H9 (cell line): ENCODE measurements at regions not wholly inside any gene's neighbourhood (a gene's known extent, or its start where the extent isn't known, plus 50 kb on each side); places are given as distances from the start of the nearest gene placed in this dataset.
A peak's percentile ranks its signal among the peaks of the same experiment; 100 is the strongest.

Experiments
- DNase-seq: peaks from one replicate; pipeline ENCODE4 v3.0.0-alpha.2; 2017
- H2AFZ ChIP-seq: one replicate; pipeline ENCODE4 v1.6.1; 2013; ENCODE audit warnings: mild to moderate bottlenecking, low read length, control low read depth, moderate library complexity
- H2AK5ac ChIP-seq: 2 replicates; pipeline ENCODE4 v1.6.1; 2013; ENCODE audit warnings: low read length, control low read depth, mixed read lengths; ENCODE audit not compliant: insufficient read length
- H2BK120ac ChIP-seq: one replicate; pipeline ENCODE4 v1.6.1; 2013; ENCODE audit warnings: low read depth, mild to moderate bottlenecking, low read length, control low read depth, inconsistent platforms; ENCODE audit not compliant: poor library complexity, severe bottlenecking
- H2BK12ac ChIP-seq: 2 replicates; pipeline ENCODE4 v1.6.1; 2013; ENCODE audit warnings: low read length, control low read depth, mixed read lengths, low read depth; ENCODE audit not compliant: insufficient read length
- H2BK15ac ChIP-seq: 2 replicates; pipeline ENCODE4 v1.6.1; 2013; ENCODE audit warnings: low read depth, low read length, control low read depth
- H2BK20ac ChIP-seq: one replicate; pipeline ENCODE4 v1.6.1; 2013; ENCODE audit warnings: low read depth, mild to moderate bottlenecking, low read length, control low read depth, inconsistent platforms; ENCODE audit not compliant: poor library complexity, severe bottlenecking
- H2BK5ac ChIP-seq: 2 replicates; pipeline ENCODE4 v1.6.1; 2013; ENCODE audit warnings: low read length, control low read depth, mixed read lengths; ENCODE audit not compliant: insufficient read length
- H3K14ac ChIP-seq: 2 replicates; pipeline ENCODE4 v1.6.1; 2013; ENCODE audit warnings: low read length, control low read depth; ENCODE audit not compliant: insufficient read depth
- H3K18ac ChIP-seq: 2 replicates; pipeline ENCODE4 v1.6.1; 2013; ENCODE audit warnings: low read depth, mild to moderate bottlenecking, mixed read lengths, low read length, control low read depth; ENCODE audit not compliant: insufficient read length
- H3K23ac ChIP-seq: 2 replicates; pipeline ENCODE4 v1.6.1; 2013; ENCODE audit warnings: low read length, control low read depth, mixed read lengths, low read depth; ENCODE audit not compliant: insufficient read length
- H3K23me2 ChIP-seq: 2 replicates; pipeline ENCODE4 v1.6.1; 2013; ENCODE audit warnings: low read depth, mild to moderate bottlenecking, mixed read lengths, low read length, control low read depth; ENCODE audit not compliant: insufficient read length, poor library complexity, severe bottlenecking
- H3K27ac ChIP-seq: 2 replicates; pipeline ENCODE4 v1.5.1; 2013; ENCODE audit warnings: low read length, control low read depth, mixed read lengths, low read depth; ENCODE audit not compliant: insufficient read length
- H3K27me3 ChIP-seq: 2 replicates; pipeline ENCODE4 v1.6.1; 2013; ENCODE audit warnings: low read length, control low read depth, inconsistent platforms; ENCODE audit not compliant: insufficient read depth
- H3K4ac ChIP-seq: 2 replicates; pipeline ENCODE4 v1.6.1; 2013; ENCODE audit warnings: low read depth, mild to moderate bottlenecking, control low read depth, inconsistent platforms, low read length, moderate library complexity
- H3K4me1 ChIP-seq: 2 replicates; pipeline ENCODE4 v1.6.1; 2013; ENCODE audit warnings: low read length, control low read depth, inconsistent platforms; ENCODE audit not compliant: insufficient read depth
- H3K4me2 ChIP-seq: 2 replicates; pipeline ENCODE4 v1.6.1; 2013; ENCODE audit warnings: low read length, control low read depth, mixed read lengths; ENCODE audit not compliant: insufficient read length, insufficient read depth
- H3K56ac ChIP-seq: 2 replicates; pipeline ENCODE4 v1.6.1; 2013; ENCODE audit warnings: low read depth, mild to moderate bottlenecking, mixed read lengths, low read length, control low read depth; ENCODE audit not compliant: insufficient read length
- H3K79me1 ChIP-seq: 2 replicates; pipeline ENCODE4 v1.6.1; 2013; ENCODE audit warnings: low read depth, mild to moderate bottlenecking, moderate library complexity, low read length, control low read depth, inconsistent platforms; ENCODE audit not compliant: insufficient read depth, poor library complexity, severe bottlenecking
- H3K79me2 ChIP-seq: 2 replicates; pipeline ENCODE4 v1.6.1; 2013; ENCODE audit warnings: low read length, control low read depth, inconsistent platforms; ENCODE audit not compliant: insufficient read depth
- H3K9ac ChIP-seq: 2 replicates; pipeline ENCODE4 v1.6.1; 2013; ENCODE audit warnings: low read length, control low read depth, mixed read lengths; ENCODE audit not compliant: insufficient read length; ENCODE audit errors: extremely low read depth
- H3K9me3 ChIP-seq: one replicate; pipeline ENCODE4 v1.6.1; 2013; ENCODE audit warnings: low read depth, low read length, inconsistent platforms; ENCODE audit not compliant: control insufficient read depth
- H3T11ph ChIP-seq: one replicate; pipeline ENCODE4 v1.6.1; 2013; ENCODE audit warnings: mild to moderate bottlenecking, low read length, control low read depth, inconsistent platforms
- H4K20me1 ChIP-seq: one replicate; pipeline ENCODE4 v1.6.1; 2013; ENCODE audit not compliant: control insufficient read depth, insufficient read length, insufficient read depth
- H4K5ac ChIP-seq: 2 replicates; pipeline ENCODE4 v1.6.1; 2013; ENCODE audit warnings: low read depth, mild to moderate bottlenecking, mixed read lengths, low read length, control low read depth; ENCODE audit not compliant: insufficient read length
- H4K8ac ChIP-seq: replicated peaks from 2 replicates; pipeline ENCODE4 v1.6.1; 2013; ENCODE audit warnings: low read length, control low read depth, mixed read lengths, low read depth; ENCODE audit not compliant: insufficient read length
- H4K91ac ChIP-seq: 2 replicates; pipeline ENCODE4 v1.6.1; 2013; ENCODE audit warnings: low read depth, mild to moderate bottlenecking, moderate library complexity, mixed read lengths, low read length, control low read depth; ENCODE audit not compliant: insufficient read length
- H3K27ac Mint-ChIP-seq, 3 experiments: 2 replicates in 2 of 3; 3 replicates in 1 of 3; pipeline ENCODE4 v1.8.0; 2020 to 2021; ENCODE audit warnings: mixed read lengths in 3 of 3, mild to moderate bottlenecking in 1 of 3, moderate library complexity in 1 of 3
- H3K27me3 Mint-ChIP-seq: 2 replicates; pipeline ENCODE4 v1.8.0; 2021; ENCODE audit warnings: low read depth, mild to moderate bottlenecking, moderate library complexity, mixed read lengths
- H3K36me3 Mint-ChIP-seq, 3 experiments: 2 replicates in 2 of 3; 3 replicates in 1 of 3; pipeline ENCODE4 v1.8.0; 2020 to 2021; ENCODE audit warnings: low read depth in 3 of 3, mixed read lengths in 3 of 3; ENCODE audit not compliant: insufficient read depth in 1 of 3
- H3K4me1 Mint-ChIP-seq, 2 experiments: 2 replicates each; pipeline ENCODE4 v1.8.0; 2020; ENCODE audit warnings: mixed read lengths in 2 of 2
- H3K4me3 Mint-ChIP-seq, 2 experiments: 2 replicates in 1 of 2; 3 replicates in 1 of 2; pipeline ENCODE4 v1.8.0; 2020 to 2021; ENCODE audit warnings: mild to moderate bottlenecking in 2 of 2, mixed read lengths in 2 of 2, moderate library complexity in 1 of 2
- H3K9me3 Mint-ChIP-seq, 2 experiments: 2 replicates in 1 of 2; 3 replicates in 1 of 2; pipeline ENCODE4 v1.8.0; 2020; ENCODE audit warnings: mild to moderate bottlenecking in 2 of 2, mixed read lengths in 2 of 2, moderate library complexity in 1 of 2
- WGBS: extraction: QIAGEN DNeasy Blood & Tissue Kit; methylation state at CpG from one replicate; pipeline ENCODE4 v1.1.7; 2013; ENCODE audit warnings: missing lambda C conversion rate, low lambda C conversion rate, mixed read lengths; ENCODE audit not compliant: insufficient read length; ENCODE audit errors: extremely low coverage; 5-methylcytosine and 5-hydroxymethylcytosine counted together
- TF ChIP-seq, protein P1 (sequence below): fragments of 200-600 bp; sonication (generic); conservative IDR thresholded peaks from 3 replicates; pipeline ENCODE4 v1.8.0; 2021; ENCODE audit warnings: antibody characterized with exemption, mild to moderate bottlenecking

DNA sequence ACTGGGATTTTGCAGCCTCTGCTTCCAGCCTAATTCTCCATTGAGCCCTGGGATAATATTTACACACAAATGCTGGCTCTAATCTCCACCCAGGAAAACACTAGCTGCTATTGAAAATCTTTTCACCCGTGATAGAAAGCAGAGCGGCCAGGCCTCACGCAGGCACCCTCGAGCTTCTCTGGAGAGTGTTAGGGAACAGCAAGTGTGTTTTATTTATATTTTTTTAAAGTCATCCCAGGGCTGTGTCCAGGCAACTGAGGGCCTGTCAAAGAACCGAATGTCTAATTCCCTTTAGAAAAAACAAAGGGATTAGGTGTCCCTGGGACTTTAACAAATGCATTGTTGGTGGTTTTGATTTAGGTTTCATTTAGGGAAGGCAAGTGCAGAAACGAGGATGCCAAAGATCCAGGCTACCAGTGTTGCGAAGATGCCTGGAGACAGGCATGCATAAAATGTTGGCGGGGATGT, 51.2 kb upstream of the SPRY4 start:
- H3K9me3 Mint-ChIP-seq = no peaks in the 10 kb centered on the region; a peak in 1 of 5 replicates
- no peak overlapping the region for H3K18ac ChIP-seq
- H3K56ac ChIP-seq = no peak overlapping the region
- no peaks in the 10 kb centered on the region for H3K27me3 Mint-ChIP-seq
- H4K5ac ChIP-seq = no peak overlapping the region
- H2BK5ac ChIP-seq = no peak overlapping the region
- no peak overlapping the region; a peak in 1 of 5 replicates for H3K4me3 Mint-ChIP-seq
- H3K4ac ChIP-seq = no peak overlapping the region
- no peak overlapping the region for H2BK15ac ChIP-seq
- H3K27ac ChIP-seq = no peak overlapping the region
- no peak overlapping the region for H2AK5ac ChIP-seq
- no peaks in the 10 kb centered on the region for H4K20me1 ChIP-seq
- no peak overlapping the region for H2AFZ ChIP-seq
- H3K23me2 ChIP-seq = no peaks in the 10 kb centered on the region
- WGBS = no CpG with 5 or more reads among the region's 8 CpGs
- no peak overlapping the region for H2BK120ac ChIP-seq
- H3K27me3 ChIP-seq = no peaks in the 10 kb centered on the region
- H3K4me1 Mint-ChIP-seq = peaks cover 14 to 16% of the 10 kb centered on the region in 2 experiments
- no peaks in the 10 kb centered on the region; a peak in 1 of 7 replicates for H3K36me3 Mint-ChIP-seq
- no peak for DNase-seq
- 0 out of 7 replicates have a peak overlapping the region, but pooled peaks of 1 of the 3 experiments have one; percentile 65 for H3K27ac Mint-ChIP-seq
- no peak overlapping the region for H2BK12ac ChIP-seq
- no peak overlapping the region for H3K9ac ChIP-seq
- H4K91ac ChIP-seq = no peak overlapping the region
- no peaks in the 10 kb centered on the region for H3K9me3 ChIP-seq
- H3K14ac ChIP-seq = no peak overlapping the region
- no peak overlapping the region for H4K8ac ChIP-seq
- H3K23ac ChIP-seq = no peak overlapping the region
- TF ChIP-seq, protein P1, sequence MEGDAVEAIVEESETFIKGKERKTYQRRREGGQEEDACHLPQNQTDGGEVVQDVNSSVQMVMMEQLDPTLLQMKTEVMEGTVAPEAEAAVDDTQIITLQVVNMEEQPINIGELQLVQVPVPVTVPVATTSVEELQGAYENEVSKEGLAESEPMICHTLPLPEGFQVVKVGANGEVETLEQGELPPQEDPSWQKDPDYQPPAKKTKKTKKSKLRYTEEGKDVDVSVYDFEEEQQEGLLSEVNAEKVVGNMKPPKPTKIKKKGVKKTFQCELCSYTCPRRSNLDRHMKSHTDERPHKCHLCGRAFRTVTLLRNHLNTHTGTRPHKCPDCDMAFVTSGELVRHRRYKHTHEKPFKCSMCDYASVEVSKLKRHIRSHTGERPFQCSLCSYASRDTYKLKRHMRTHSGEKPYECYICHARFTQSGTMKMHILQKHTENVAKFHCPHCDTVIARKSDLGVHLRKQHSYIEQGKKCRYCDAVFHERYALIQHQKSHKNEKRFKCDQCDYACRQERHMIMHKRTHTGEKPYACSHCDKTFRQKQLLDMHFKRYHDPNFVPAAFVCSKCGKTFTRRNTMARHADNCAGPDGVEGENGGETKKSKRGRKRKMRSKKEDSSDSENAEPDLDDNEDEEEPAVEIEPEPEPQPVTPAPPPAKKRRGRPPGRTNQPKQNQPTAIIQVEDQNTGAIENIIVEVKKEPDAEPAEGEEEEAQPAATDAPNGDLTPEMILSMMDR = no peak
- no peaks in the 10 kb centered on the region for H3K79me2 ChIP-seq
- no peaks in the 10 kb centered on the region for H3K79me1 ChIP-seq
- 0 out of 2 replicates have a peak, but pooled peaks cover 2% of the 10 kb centered on the region for H3K4me1 ChIP-seq
- H2BK20ac ChIP-seq = no peak overlapping the region
- no peak overlapping the region for H3K4me2 ChIP-seq
- no peak overlapping the region for H3T11ph ChIP-seq
